ENCODE measurements at regions not wholly inside any gene's neighbourhood (a gene's known extent, or its start where the extent isn't known, plus 50 kb on each side); places are given as distances from the start of the nearest gene placed in this dataset.

DNA sequence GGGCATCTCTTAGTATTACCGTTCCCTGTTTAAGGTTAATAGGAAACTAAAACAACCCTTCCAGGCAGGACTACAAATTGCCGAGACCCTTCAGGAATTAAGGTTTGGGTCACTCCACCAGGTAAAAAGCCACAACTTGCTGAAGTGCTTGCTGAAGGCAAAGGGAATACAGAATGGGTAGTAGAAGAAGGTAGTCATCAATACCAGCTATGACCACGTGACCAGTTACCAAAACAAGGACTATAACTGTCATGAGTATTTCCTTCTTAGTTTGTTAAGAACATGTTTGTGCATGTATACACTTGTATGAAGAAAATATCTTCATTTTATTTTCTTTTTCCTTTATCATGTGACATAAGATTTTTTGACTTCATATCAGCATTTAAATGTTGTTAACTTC lies 578.7 kb upstream of the FBXO33 start:
- no peak overlapping the region for H2AK5ac ChIP-seq (ENCODE audit: insufficient read length, low read length)

More for the DNA sequence above, 578.7 kb upstream of the FBXO33 start:
- Mint-ChIP-seq H3K4me3 (no peak overlapping the region), H3K27ac (no peak overlapping the region), H3K4me1 (no peaks in the 10 kb centered on the region), H3K9me3 (no peaks in the 10 kb centered on the region; a peak in 1 of 5 replicates), H3K27me3 (ENCODE audit: low read depth) (no peaks in the 10 kb centered on the region), H3K36me3 (ENCODE audit: insufficient read depth in 1 of 3, low read depth in 3 of 3) (no peaks in the 10 kb centered on the region)
- Histone ChIP-seq H3K9me3 (ENCODE audit: control insufficient read depth, low read depth, low read length) (no peaks in the 10 kb centered on the region), H3K18ac (ENCODE audit: insufficient read length, low read depth, low read length) (no peak overlapping the region), H2AFZ (ENCODE audit: low read length) (no peak overlapping the region), H3K79me1 (ENCODE audit: insufficient read depth, low read depth, low read length, poor library complexity, severe bottlenecking) (no peaks in the 10 kb centered on the region), H2BK120ac (ENCODE audit: low read depth, low read length, poor library complexity, severe bottlenecking) (no peak overlapping the region), H3K4me1 (ENCODE audit: insufficient read depth, low read length) (no peaks in the 10 kb centered on the region), H3K23ac (ENCODE audit: insufficient read length, low read depth, low read length) (no peak overlapping the region), H3K79me2 (ENCODE audit: insufficient read depth, low read length) (no peaks in the 10 kb centered on the region), H2BK15ac (ENCODE audit: low read depth, low read length) (no peak overlapping the region), H2BK5ac (ENCODE audit: insufficient read length, low read length) (no peak overlapping the region), H3K23me2 (ENCODE audit: insufficient read length, low read depth, low read length, poor library complexity, severe bottlenecking) (no peaks in the 10 kb centered on the region), H3K9ac (ENCODE audit: extremely low read depth, insufficient read length, low read length) (no peak overlapping the region), H2BK12ac (ENCODE audit: insufficient read length, low read depth, low read length) (no peak overlapping the region), H3K56ac (ENCODE audit: insufficient read length, low read depth, low read length) (no peak overlapping the region), H3K27ac (ENCODE audit: insufficient read length, low read depth, low read length) (no peak overlapping the region), H3K14ac (ENCODE audit: insufficient read depth, low read length) (no peak overlapping the region), H3K4ac (ENCODE audit: low read depth, low read length) (no peak overlapping the region), H3K4me2 (ENCODE audit: insufficient read depth, insufficient read length, low read length) (no peak overlapping the region), H4K20me1 (ENCODE audit: control insufficient read depth, insufficient read depth, insufficient read length) (no peaks in the 10 kb centered on the region), H4K91ac (ENCODE audit: insufficient read length, low read depth, low read length) (no peak overlapping the region), H3K27me3 (ENCODE audit: insufficient read depth, low read length) (no peaks in the 10 kb centered on the region), H2BK20ac (ENCODE audit: low read depth, low read length, poor library complexity, severe bottlenecking) (no peak overlapping the region), H3T11ph (ENCODE audit: low read length) (no peak overlapping the region), H4K8ac (replicated peaks; ENCODE audit: insufficient read length, low read depth, low read length) (no peak overlapping the region), H4K5ac (ENCODE audit: insufficient read length, low read depth, low read length) (no peak overlapping the region)
- DNase-seq: no peak
- no CpG with 5 or more reads among the region's 3 CpGs for WGBS (ENCODE audit: extremely low coverage, insufficient read length, low lambda C conversion rate)
- TF ChIP-seq, protein P1, sequence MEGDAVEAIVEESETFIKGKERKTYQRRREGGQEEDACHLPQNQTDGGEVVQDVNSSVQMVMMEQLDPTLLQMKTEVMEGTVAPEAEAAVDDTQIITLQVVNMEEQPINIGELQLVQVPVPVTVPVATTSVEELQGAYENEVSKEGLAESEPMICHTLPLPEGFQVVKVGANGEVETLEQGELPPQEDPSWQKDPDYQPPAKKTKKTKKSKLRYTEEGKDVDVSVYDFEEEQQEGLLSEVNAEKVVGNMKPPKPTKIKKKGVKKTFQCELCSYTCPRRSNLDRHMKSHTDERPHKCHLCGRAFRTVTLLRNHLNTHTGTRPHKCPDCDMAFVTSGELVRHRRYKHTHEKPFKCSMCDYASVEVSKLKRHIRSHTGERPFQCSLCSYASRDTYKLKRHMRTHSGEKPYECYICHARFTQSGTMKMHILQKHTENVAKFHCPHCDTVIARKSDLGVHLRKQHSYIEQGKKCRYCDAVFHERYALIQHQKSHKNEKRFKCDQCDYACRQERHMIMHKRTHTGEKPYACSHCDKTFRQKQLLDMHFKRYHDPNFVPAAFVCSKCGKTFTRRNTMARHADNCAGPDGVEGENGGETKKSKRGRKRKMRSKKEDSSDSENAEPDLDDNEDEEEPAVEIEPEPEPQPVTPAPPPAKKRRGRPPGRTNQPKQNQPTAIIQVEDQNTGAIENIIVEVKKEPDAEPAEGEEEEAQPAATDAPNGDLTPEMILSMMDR (conservative IDR thresholded peaks at IDR 0.05): no peak
